Activated CD8-positive, alpha-beta T cell treated with anti-CD3 and anti-CD28 coated beads for 36 hours (primary cell): ENCODE measurements at regions not wholly inside any gene's neighbourhood (a gene's known extent, or its start where the extent isn't known, plus 50 kb on each side); places are given as distances from the start of the nearest gene placed in this dataset. TPM values are rescaled to one million over a fixed set of nuclear protein-coding genes. Genes with fewer than 3 reads are reported as not detected.

ENCODE experiments used
- ATAC-seq: fragments of 200-7000 bp; cut with Tn5 transposase; one replicate; pipeline ENCODE4 v1.10.0; 2021; ENCODE audit warnings: mild to moderate bottlenecking, moderate library complexity
- CTCF ChIA-PET: fragments of 350-600 bp; sonication (Branson Sonifier 250); formaldehyde crosslinking; loops from one replicate; lab custom pipeline; 2021; ENCODE audit warnings: antibody characterized with exemption; lab: Charles Lee
- POLR2A ChIA-PET: fragments of 350-600 bp; sonication (Branson Sonifier 250); formaldehyde crosslinking; loops from one replicate; lab custom pipeline; 2021; ENCODE audit warnings: antibody characterized with exemption; lab: Charles Lee
- DNase-seq: peaks from one replicate; pipeline ENCODE4 v3.0.0-alpha.2; 2020
- H3K27ac Mint-ChIP-seq: one replicate; pipeline ENCODE4 v1.8.0; 2021; ENCODE audit warnings: mild to moderate bottlenecking, mixed read lengths
- H3K27me3 Mint-ChIP-seq: one replicate; pipeline ENCODE4 v1.8.0; 2021; ENCODE audit warnings: mixed read lengths
- H3K36me3 Mint-ChIP-seq: one replicate; pipeline ENCODE4 v1.8.0; 2021; ENCODE audit warnings: low read depth, mixed read lengths
- H3K4me1 Mint-ChIP-seq: one replicate; pipeline ENCODE4 v1.8.0; 2021; ENCODE audit warnings: low read depth, mixed read lengths
- H3K4me3 Mint-ChIP-seq: one replicate; pipeline ENCODE4 v1.8.0; 2021; ENCODE audit warnings: mild to moderate bottlenecking, moderate library complexity, mixed read lengths
- H3K9me3 Mint-ChIP-seq: one replicate; pipeline ENCODE4 v1.8.0; 2021; ENCODE audit warnings: mixed read lengths
- intact Hi-C: fragments of 100-400 bp; cut with micrococcal nuclease; formaldehyde crosslinking; loops from one replicate; pipeline ENCODE4 v1.10.0; 2022
- microRNA-seq: library from miRNA; unstranded; fragments of <30 nt; microRNA quantifications from one replicate; pipeline ENCODE4 v1.2.0, GENCODE V29; 2022; ENCODE audit warnings: borderline microRNAs expressed, borderline replicate concordance
- TF ChIP-seq, protein P1 (sequence below): fragments of 200-600 bp; IDR thresholded peaks from one replicate; pipeline ENCODE4 v1.8.0; 2022; ENCODE audit warnings: antibody characterized with exemption, mild to moderate bottlenecking

DNA sequence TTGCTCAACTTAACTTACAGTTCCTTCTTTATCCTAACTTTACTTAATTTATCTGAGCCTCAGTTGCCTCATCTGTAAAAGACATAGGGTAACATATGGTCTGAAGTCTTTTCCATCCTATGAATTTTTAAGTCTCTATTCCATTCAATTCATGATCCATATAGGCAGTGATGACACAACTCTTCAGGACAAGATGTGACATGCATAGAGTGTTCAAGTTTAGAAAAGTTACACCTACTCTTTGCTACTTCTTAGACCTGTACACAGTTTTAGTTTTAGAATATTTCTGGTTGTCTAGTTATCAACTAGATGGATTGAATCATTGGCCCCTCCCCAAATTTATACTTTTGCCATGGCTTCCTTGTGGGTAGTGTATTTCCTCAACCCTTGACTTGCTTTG, 50.7 kb upstream of the ELL2 start:
- H3K36me3 Mint-ChIP-seq: no peaks in the 10 kb centered on the region
- TF ChIP-seq, protein P1, sequence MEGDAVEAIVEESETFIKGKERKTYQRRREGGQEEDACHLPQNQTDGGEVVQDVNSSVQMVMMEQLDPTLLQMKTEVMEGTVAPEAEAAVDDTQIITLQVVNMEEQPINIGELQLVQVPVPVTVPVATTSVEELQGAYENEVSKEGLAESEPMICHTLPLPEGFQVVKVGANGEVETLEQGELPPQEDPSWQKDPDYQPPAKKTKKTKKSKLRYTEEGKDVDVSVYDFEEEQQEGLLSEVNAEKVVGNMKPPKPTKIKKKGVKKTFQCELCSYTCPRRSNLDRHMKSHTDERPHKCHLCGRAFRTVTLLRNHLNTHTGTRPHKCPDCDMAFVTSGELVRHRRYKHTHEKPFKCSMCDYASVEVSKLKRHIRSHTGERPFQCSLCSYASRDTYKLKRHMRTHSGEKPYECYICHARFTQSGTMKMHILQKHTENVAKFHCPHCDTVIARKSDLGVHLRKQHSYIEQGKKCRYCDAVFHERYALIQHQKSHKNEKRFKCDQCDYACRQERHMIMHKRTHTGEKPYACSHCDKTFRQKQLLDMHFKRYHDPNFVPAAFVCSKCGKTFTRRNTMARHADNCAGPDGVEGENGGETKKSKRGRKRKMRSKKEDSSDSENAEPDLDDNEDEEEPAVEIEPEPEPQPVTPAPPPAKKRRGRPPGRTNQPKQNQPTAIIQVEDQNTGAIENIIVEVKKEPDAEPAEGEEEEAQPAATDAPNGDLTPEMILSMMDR: no peak
- H3K27me3 Mint-ChIP-seq: peaks cover 1% of the 10 kb centered on the region
- H3K4me1 Mint-ChIP-seq: no peaks in the 10 kb centered on the region
- H3K4me3 Mint-ChIP-seq: no peak overlapping the region
- no peak for DNase-seq
- ChIA-PET POLR2A (no interaction called here), CTCF (interaction anchor here (1.1 kb wide), 1 partner anchor 324 kb away, joined by 3 read pairs; no protein-coding TSS in a partner anchor)
- no peak overlapping the region for H3K27ac Mint-ChIP-seq
- no peak for ATAC-seq
- peaks cover 2% of the 10 kb centered on the region for H3K9me3 Mint-ChIP-seq
- intact Hi-C loops: no loop called here

Small RNA genes in the stretch of these regions (microRNA-seq; reads per million reads assigned to microRNA genes)
- not detected for gene MIR583
